ENCODE measurements at regions not wholly inside any gene's neighbourhood (a gene's known extent, or its start where the extent isn't known, plus 50 kb on each side); places are given as distances from the start of the nearest gene placed in this dataset.

- intact Hi-C loops (cut with micrococcal nuclease): loop anchor here in 1 of 2 donors (5.0 to 10.0 kb wide), 2 partner anchors 40 to 313 kb away; partner anchors contain the start of gene PIK3CG
- peaks cover 0 to 13% (median 2%) of the 10 kb centered on the region in 7 donors for H3K9me3 Mint-ChIP-seq
- no peak overlapping the region for H3K4me3 Mint-ChIP-seq
- no peaks in the 10 kb centered on the region for H3K9me3 ChIP-seq (replicated peaks in 1 of 2; ENCODE audit: control insufficient read depth in 1 of 2, insufficient read depth in 1 of 2, low read length in 2 of 2)
- peaks cover 1 to 5% of the 10 kb centered on the region in 2 donors for H3K36me3 Mint-ChIP-seq
- H4K20me1 ChIP-seq (ENCODE audit: insufficient read depth, low read length): no peaks in the 10 kb centered on the region
- WGBS (ENCODE audit: insufficient coverage): no CpG with 5 or more reads among the region's 1 CpG
- peak overlapping the region; percentile 32 to 87 for H3K27ac ChIP-seq (ENCODE audit: low read depth in 1 of 2, low read length in 2 of 2)
- H3K4me1 ChIP-seq (ENCODE audit: control insufficient read depth in 1 of 2, insufficient read depth in 2 of 2, low read length in 2 of 2): peaks cover 26 to 30% of the 10 kb centered on the region in 2 donors
- no peaks in the 10 kb centered on the region for H3K36me3 ChIP-seq (replicated peaks in 1 of 2; ENCODE audit: control insufficient read depth in 1 of 2, insufficient read depth in 2 of 2, low read length in 2 of 2)
- no peak for TF ChIP-seq CTCF (IDR thresholded peaks at IDR 0.05)
- no peaks in the 10 kb centered on the region for H3K27me3 ChIP-seq (ENCODE audit: control insufficient read depth in 2 of 2, insufficient read depth in 2 of 2, low read length in 2 of 2)
- peak in 2 of 3 donors; percentile 40 to 57 for DNase-seq
- H3K4me1 Mint-ChIP-seq: peaks cover 32% of the 10 kb centered on the region
- H3K27me3 Mint-ChIP-seq (ENCODE audit: low read depth in 3 of 3): peaks cover 0 to 8% (median 5%) of the 10 kb centered on the region in 3 donors
- no peaks in the 10 kb centered on the region for H3K79me2 ChIP-seq (ENCODE audit: insufficient read depth, low read length)
- H3K4me2 ChIP-seq (replicated peaks; ENCODE audit: extremely low read depth, low read length, poor library complexity, severe bottlenecking): peak overlapping the region; percentile 25
- no peak overlapping the region for H3K9ac ChIP-seq (ENCODE audit: insufficient read depth, low read length, poor library complexity, severe bottlenecking)
- H2AFZ ChIP-seq (ENCODE audit: insufficient read depth, low read depth, low read length, poor library complexity, severe bottlenecking): peak overlapping the region; percentile 29
- H3K4me3 ChIP-seq (replicated peaks in 1 of 3; ENCODE audit: low read depth in 2 of 3, low read length in 3 of 3): no peak overlapping the region
- H3K27ac Mint-ChIP-seq: peak overlapping the region; percentile 86 to 95 (median 93)
Observed at GRCh38 chr7:106551936-106552335, 109.0 kb downstream of the CCDC71L start.

GRCh38 chr7:106548491-106548890, 112.5 kb downstream of the CCDC71L start:
- Histone ChIP-seq H2AFZ (ENCODE audit: insufficient read depth, low read depth, low read length, poor library complexity, severe bottlenecking) (no peak overlapping the region), H3K36me3 (replicated peaks in 1 of 2; ENCODE audit: control insufficient read depth in 1 of 2, insufficient read depth in 2 of 2, low read length in 2 of 2) (no peaks in the 10 kb centered on the region), H3K27ac (ENCODE audit: low read depth in 1 of 2, low read length in 2 of 2) (no peak overlapping the region), H3K79me2 (ENCODE audit: insufficient read depth, low read length) (no peaks in the 10 kb centered on the region), H3K4me2 (replicated peaks; ENCODE audit: extremely low read depth, low read length, poor library complexity, severe bottlenecking) (no peak overlapping the region), H3K9ac (ENCODE audit: insufficient read depth, low read length, poor library complexity, severe bottlenecking) (no peak overlapping the region), H3K27me3 (ENCODE audit: control insufficient read depth in 2 of 2, insufficient read depth in 2 of 2, low read length in 2 of 2) (no peaks in the 10 kb centered on the region), H3K4me1 (ENCODE audit: control insufficient read depth in 1 of 2, insufficient read depth in 2 of 2, low read length in 2 of 2) (peaks cover 21 to 23% of the 10 kb centered on the region in 2 donors), H3K4me3 (replicated peaks in 1 of 3; ENCODE audit: low read depth in 2 of 3, low read length in 3 of 3) (no peak overlapping the region), H3K9me3 (replicated peaks in 1 of 2; ENCODE audit: control insufficient read depth in 1 of 2, insufficient read depth in 1 of 2, low read length in 2 of 2) (no peaks in the 10 kb centered on the region), H4K20me1 (ENCODE audit: insufficient read depth, low read length) (no peaks in the 10 kb centered on the region)
- H3K4me1 Mint-ChIP-seq: peaks cover 22% of the 10 kb centered on the region
- H3K27ac Mint-ChIP-seq: no peak overlapping the region
- DNase-seq: no peak
- peaks cover 0 to 2% of the 10 kb centered on the region in 2 donors for H3K36me3 Mint-ChIP-seq
- intact Hi-C loops (cut with micrococcal nuclease): loop anchor here (10.0 kb wide), 2 partner anchors 106 to 186 kb away; no protein-coding TSS in a partner anchor
- H3K27me3 Mint-ChIP-seq (ENCODE audit: low read depth in 3 of 3): peaks cover 0 to 3% (median 2%) of the 10 kb centered on the region in 3 donors
- no peak for TF ChIP-seq CTCF (IDR thresholded peaks at IDR 0.05)
- no peak overlapping the region for H3K4me3 Mint-ChIP-seq
- H3K9me3 Mint-ChIP-seq: peaks cover 0 to 7% (median 0%) of the 10 kb centered on the region in 7 donors
